GM12864 (cell line): ENCODE measurements at regions not wholly inside any gene's neighbourhood (a gene's known extent, or its start where the extent isn't known, plus 50 kb on each side); places are given as distances from the start of the nearest gene placed in this dataset.
A peak's percentile ranks its signal among the peaks of the same experiment; 100 is the strongest.

Experiments used
- DNase-seq: peaks from one replicate; pipeline ENCODE4 v3.0.0-alpha.2; 2011; ENCODE audit warnings: low read depth
- H3K4me3 ChIP-seq: 2 replicates; pipeline ENCODE4 v1.5.1; 2011; ENCODE audit warnings: mild to moderate bottlenecking, low read depth, low read length, control low read depth
- TF ChIP-seq, protein P1 (sequence below): IDR thresholded peaks from 2 replicates; pipeline ENCODE4 v1.5.1; 2011; ENCODE audit warnings: low read depth, mild to moderate bottlenecking, moderate library complexity, low read length, control low read depth, inconsistent platforms; ENCODE audit errors: missing control alignments

DNA sequence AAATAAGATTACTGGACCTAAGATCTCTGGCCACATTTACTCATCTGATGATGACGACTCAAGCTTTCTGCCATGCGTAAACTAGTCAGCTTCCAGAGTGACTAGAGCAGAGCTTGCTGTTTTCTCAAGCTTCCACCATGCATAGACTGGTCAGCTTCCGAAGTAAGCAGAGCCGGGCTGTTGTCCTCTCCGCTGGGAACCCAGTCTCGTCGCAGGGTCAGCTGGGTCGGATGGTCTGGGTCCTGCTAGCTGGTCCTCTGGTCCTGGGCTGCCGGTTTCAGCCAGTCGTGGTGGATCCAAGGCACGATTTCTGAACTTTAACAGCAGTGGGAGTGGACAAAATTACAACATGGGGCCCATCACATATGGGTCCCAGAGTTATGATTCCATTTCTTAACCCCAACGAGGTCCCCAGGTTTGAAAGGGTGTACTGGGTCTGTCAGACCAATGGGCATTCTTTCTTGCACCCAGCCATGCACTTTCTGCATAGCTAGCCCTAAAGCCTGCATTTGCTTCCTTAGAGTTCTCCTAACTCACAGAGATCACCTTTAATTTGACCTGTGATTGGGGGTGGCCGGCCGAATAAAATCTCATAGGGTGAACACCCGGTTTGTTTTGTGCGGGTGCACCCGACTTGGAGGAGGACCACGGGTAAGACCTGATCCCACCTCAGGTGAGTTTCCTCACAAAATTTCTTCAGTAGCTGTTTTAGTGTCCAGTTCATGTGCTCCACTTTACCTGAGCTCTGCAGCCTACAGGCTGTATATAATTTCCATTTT is 1312.8 kb downstream of the TMEM121 start:
- H3K4me3 ChIP-seq, result no peak overlapping the region
- TF ChIP-seq, protein P1, sequence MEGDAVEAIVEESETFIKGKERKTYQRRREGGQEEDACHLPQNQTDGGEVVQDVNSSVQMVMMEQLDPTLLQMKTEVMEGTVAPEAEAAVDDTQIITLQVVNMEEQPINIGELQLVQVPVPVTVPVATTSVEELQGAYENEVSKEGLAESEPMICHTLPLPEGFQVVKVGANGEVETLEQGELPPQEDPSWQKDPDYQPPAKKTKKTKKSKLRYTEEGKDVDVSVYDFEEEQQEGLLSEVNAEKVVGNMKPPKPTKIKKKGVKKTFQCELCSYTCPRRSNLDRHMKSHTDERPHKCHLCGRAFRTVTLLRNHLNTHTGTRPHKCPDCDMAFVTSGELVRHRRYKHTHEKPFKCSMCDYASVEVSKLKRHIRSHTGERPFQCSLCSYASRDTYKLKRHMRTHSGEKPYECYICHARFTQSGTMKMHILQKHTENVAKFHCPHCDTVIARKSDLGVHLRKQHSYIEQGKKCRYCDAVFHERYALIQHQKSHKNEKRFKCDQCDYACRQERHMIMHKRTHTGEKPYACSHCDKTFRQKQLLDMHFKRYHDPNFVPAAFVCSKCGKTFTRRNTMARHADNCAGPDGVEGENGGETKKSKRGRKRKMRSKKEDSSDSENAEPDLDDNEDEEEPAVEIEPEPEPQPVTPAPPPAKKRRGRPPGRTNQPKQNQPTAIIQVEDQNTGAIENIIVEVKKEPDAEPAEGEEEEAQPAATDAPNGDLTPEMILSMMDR, result no peak
- DNase-seq, result no peak

DNA sequence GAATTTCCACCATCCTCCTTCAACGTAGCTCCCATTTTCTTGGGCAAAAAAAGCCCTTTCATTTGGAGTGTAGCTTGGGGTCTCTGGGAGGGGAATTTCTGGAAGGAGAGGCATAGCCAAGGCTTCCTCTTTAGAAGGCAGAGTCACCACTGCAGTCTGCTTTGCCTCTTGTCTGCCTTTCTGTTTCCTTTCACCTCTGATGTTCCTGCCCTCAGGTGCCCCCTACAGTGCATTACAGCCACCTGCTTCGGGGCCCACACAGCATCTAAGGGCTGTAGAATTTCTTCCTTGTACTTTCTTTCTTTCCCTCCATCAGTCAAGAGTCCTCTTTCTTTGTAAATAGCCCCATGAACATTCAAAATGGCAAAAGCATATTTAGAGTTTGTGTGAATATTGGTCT is 1313.9 kb downstream of the TMEM121 start:
- TF ChIP-seq, protein P1, result peak; percentile 52
- no peak for DNase-seq

DNA sequence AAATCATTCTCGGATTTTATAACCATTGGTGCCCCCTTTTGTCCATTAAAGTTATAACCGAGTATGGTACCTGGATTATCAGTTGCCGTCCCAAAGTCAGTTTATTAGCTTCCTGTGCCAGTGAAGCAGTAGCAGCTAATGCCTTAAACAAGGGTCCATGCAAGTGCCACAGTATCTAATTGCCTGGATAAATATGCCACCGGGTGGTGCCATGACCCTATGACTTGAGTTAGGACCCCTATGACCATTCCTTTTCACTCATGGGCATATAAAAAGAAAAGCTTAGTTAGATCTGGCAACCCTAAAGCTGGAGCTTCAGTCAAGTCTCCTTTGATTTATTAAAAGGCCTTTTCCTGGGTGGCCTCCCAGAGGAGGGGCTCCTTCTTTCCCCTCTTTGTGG is 1314.6 kb downstream of the TMEM121 start:
- H3K4me3 ChIP-seq, result no peak overlapping the region
- TF ChIP-seq, protein P1, result no peak
- no peak for DNase-seq

More for the DNA sequence above, 1313.9 kb downstream of the TMEM121 start:
- H3K4me3 ChIP-seq, result no peak overlapping the region

DNA sequence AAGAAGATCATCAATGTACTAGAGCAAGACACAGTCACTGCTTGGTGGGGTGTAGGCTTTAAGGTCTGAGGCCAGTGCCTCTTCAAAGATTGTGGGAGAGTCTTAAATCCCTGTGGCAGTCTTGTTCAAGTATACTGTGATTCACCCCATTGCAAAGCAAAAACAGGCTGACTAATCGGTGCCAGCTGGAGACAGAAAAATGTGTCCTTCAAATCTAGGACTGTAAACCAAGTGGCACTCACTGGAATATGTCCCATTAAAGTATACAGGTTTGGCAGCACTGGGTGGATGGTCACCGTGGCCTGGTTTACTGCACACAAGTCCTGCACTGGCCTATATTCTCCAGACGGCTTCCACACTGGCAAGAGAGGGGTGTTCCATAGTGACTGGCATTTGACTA is 1315.3 kb downstream of the TMEM121 start:
- TF ChIP-seq, protein P1, result no peak
- DNase-seq, result no peak
- no peak overlapping the region for H3K4me3 ChIP-seq

DNA sequence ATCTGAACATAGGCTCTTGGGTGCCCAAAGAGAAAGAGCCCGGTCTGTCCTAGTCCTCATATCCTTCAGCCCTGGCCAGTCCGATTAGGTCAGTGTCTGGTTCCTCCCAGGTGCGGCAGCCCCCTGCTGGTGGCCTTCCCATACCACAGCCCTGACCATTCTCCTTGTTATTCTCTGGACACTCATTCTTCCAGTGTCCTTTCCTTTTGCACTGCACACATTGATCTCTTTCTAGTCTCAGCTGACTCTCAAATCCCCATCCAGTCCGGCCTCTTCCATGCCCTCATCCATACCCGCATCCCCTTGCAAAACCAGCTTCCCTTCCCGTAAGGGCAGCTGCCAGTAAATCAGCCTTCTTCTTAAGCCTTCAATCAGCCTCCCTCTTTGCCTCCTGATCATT is 1316.3 kb downstream of the TMEM121 start:
- no peak for DNase-seq

DNA sequence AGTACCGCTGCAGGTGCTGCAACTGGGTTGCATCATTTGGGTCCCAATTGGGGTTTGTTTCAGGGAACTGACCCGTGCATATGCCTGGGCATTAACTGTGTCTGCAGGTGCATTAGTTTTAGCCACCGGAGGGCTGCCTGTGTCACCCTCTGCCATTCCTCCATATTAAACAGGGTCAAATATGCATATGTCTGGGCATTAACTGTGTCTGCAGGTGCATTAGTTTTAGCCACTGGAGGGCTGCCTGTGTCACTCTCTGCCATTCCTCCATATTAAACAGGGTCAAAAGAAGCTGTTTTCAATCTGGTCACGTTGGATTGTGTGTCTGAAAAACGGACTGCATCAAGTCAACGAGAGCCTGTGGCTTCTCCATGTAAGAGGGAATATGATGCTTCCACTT is 1317.0 kb downstream of the TMEM121 start:
- DNase-seq, result no peak
- TF ChIP-seq, protein P1, result no peak
- H3K4me3 ChIP-seq, result peak overlapping the region; percentile 63

More for the DNA sequence above, 1316.3 kb downstream of the TMEM121 start:
- no peak overlapping the region for H3K4me3 ChIP-seq
- TF ChIP-seq, protein P1, result peak; percentile 57

DNA sequence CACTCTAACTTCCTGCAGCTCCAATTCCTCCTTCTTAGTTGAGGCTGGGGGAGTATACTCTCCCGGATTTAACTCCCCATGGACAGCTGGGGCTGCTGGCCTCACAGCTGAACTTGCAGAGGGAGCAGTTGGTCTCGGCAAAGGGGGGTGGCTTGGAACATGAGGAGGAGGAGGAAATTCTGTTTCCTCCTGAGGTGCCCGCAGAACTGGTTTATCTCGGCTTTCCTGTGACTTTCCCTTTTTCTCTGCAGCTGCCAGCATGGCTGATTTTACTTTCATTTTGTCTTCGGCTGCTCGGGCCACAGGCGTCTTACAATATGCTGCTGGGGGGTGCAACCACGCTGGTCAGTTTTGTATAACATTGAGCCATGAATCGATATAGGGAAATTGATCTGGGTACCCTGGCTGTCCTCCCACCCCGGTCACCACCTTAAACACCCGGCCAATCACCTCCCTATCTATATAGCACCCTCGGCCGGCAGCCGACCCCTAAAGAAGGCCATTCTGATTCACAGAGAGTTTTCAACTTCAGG is 1317.6 kb downstream of the TMEM121 start:
- TF ChIP-seq, protein P1, result no peak
- peak overlapping the region; percentile 63 for H3K4me3 ChIP-seq
- DNase-seq, result no peak
